A549 (cell line): ENCODE measurements at regions not wholly inside any gene's neighbourhood (a gene's known extent, or its start where the extent isn't known, plus 50 kb on each side); places are given as distances from the start of the nearest gene placed in this dataset.

Source experiments
- ATAC-seq, 2 experiments: fragments of 200-7000 bp in 1 of 2; fragments of >200 bp in 1 of 2; cut with Nextera tagmentation in 1 of 2; cut with Tn5 transposase in 1 of 2; 3 replicates each; pipeline versions ENCODE4 v1.8.0 to v1.9.1; 2018 to 2020; ENCODE audit warnings: mild to moderate bottlenecking in 1 of 2, moderate library complexity in 1 of 2
- CTCF ChIA-PET: fragments of 300-600 bp; sonication (Branson Sonifier 250); formaldehyde crosslinking; extraction: SDS; loops from one replicate; lab custom pipeline; 2021; ENCODE audit warnings: antibody characterized with exemption, inconsistent platforms; lab: Yijun Ruan, JAX
- POLR2A ChIA-PET: fragments of 350-600 bp; formaldehyde crosslinking; extraction: SDS; loops from one replicate; lab custom pipeline; 2021; ENCODE audit warnings: antibody characterized with exemption, inconsistent platforms; lab: Yijun Ruan, JAX
- DNase-seq, 2 experiments: peaks; one replicate each; pipeline versions ENCODE4 v3.0.0 to v3.0.0-alpha.2; 2011 to 2016; ENCODE audit warnings: low read depth in 1 of 2, low spot score in 1 of 2
- FAIRE-seq: peaks from 2 replicates; lab custom pipeline; 2011; peaks lifted over from hg19 to GRCh38; lab: Jason Lieb, UNC
- H3K27ac ChIP-seq, 2 experiments: fragments of >200 bp; sonication (Bioruptor Twin); formaldehyde crosslinking; 3 replicates each; pipeline ENCODE4 v1.5.1; 2016 to 2017
- H3K4me1 ChIP-seq: fragments of >200 bp; sonication (Bioruptor Twin); formaldehyde crosslinking; 3 replicates; pipeline ENCODE4 v1.6.1; 2016
- H3K4me2 ChIP-seq: fragments of >200 bp; sonication (Bioruptor Twin); formaldehyde crosslinking; 3 replicates; pipeline ENCODE4 v1.6.1; 2016
- H3K4me3 ChIP-seq: fragments of >200 bp; sonication (Bioruptor Twin); formaldehyde crosslinking; 3 replicates; pipeline ENCODE4 v1.5.1; 2016
- H3K9me3 ChIP-seq: fragments of >200 bp; sonication (Bioruptor Twin); formaldehyde crosslinking; 3 replicates; pipeline ENCODE4 v1.6.1; 2016
- ATOH8 ChIP-seq: fragments of 250-450 bp; sonication (Bioruptor Pico); IDR thresholded peaks from 2 replicates; pipeline ENCODE4 v1.5.0; 2020; ENCODE audit warnings: low read depth, mild to moderate bottlenecking, moderate library complexity
- BHLHE40 ChIP-seq: IDR thresholded peaks from 2 replicates; pipeline ENCODE4 v1.6.1; 2012; ENCODE audit warnings: low read depth, low read length, inconsistent platforms
- CBX2 ChIP-seq: fragments of 200-600 bp; sonication (generic); IDR thresholded peaks from 2 replicates; pipeline ENCODE4 v1.6.1; 2016; ENCODE audit warnings: low read depth, mild to moderate bottlenecking, borderline replicate concordance
- CBX8 ChIP-seq: fragments of 200-600 bp; sonication (generic); IDR thresholded peaks from 2 replicates; pipeline ENCODE4 v1.6.1; 2016
- CEBPB ChIP-seq, 2 experiments: fragments of >200 bp in 1 of 2; sonication (Bioruptor Twin) in 1 of 2; formaldehyde crosslinking in 1 of 2; IDR thresholded peaks; 2 replicates each; pipeline ENCODE4 v1.6.1; 2012 to 2016
- CHD2 ChIP-seq: fragments of 150-350 bp; IDR thresholded peaks from 2 replicates; pipeline ENCODE4 v1.6.1; 2014; ENCODE audit warnings: low read length; ENCODE audit not compliant: partially characterized antibody
- CTCF ChIP-seq: fragments of >200 bp; sonication (Bioruptor Twin); formaldehyde crosslinking; IDR thresholded peaks from 3 replicates; pipeline ENCODE4 v1.5.1; 2016
- E2F6 ChIP-seq: IDR thresholded peaks from 2 replicates; pipeline ENCODE4 v1.6.1; 2012; ENCODE audit warnings: low read depth, borderline replicate concordance
- EHMT2 ChIP-seq: fragments of 200-600 bp; sonication (generic); IDR thresholded peaks from 2 replicates; pipeline ENCODE4 v1.6.1; 2016; ENCODE audit warnings: antibody characterized with exemption, low read depth, mild to moderate bottlenecking, moderate library complexity
- EP300 ChIP-seq, 2 experiments: fragments of >200 bp; sonication (Bioruptor Twin); formaldehyde crosslinking; IDR thresholded peaks; 2 replicates in 1 of 2; 3 replicates in 1 of 2; pipeline ENCODE4 v1.6.1; 2016 to 2017
- HDAC2 ChIP-seq: fragments of 200-600 bp; sonication (generic); IDR thresholded peaks from 2 replicates; pipeline ENCODE4 v1.6.1; 2016
- HOXA7 ChIP-seq: fragments of 250-450 bp; sonication (Bioruptor Pico); IDR thresholded peaks from 2 replicates; pipeline ENCODE4 v1.5.0; 2020; ENCODE audit warnings: mild to moderate bottlenecking, moderate library complexity
- HOXB13 ChIP-seq: fragments of 250-450 bp; sonication (Bioruptor Pico); IDR thresholded peaks from 2 replicates; pipeline ENCODE4 v1.5.0; 2020; ENCODE audit warnings: low read depth, mild to moderate bottlenecking, moderate library complexity
- HOXB5 ChIP-seq: fragments of 250-450 bp; sonication (Bioruptor Pico); IDR thresholded peaks from 2 replicates; pipeline ENCODE4 v1.5.0; 2020; ENCODE audit warnings: mild to moderate bottlenecking, moderate library complexity
- MAFK ChIP-seq: fragments of 450-650 bp; IDR thresholded peaks from 2 replicates; pipeline ENCODE4 v1.6.1; 2014; ENCODE audit not compliant: partially characterized antibody
- NR3C1 ChIP-seq: fragments of >200 bp; sonication (Bioruptor Twin); formaldehyde crosslinking; IDR thresholded peaks from 3 replicates; pipeline ENCODE4 v1.6.1; 2017
- POLR2A ChIP-seq: IDR thresholded peaks from 2 replicates; pipeline ENCODE4 v1.6.1; 2012; ENCODE audit warnings: mild to moderate bottlenecking, low read length
- RAD21 ChIP-seq, 2 experiments: fragments of >200 bp in 1 of 2; sonication (Bioruptor Twin) in 1 of 2; formaldehyde crosslinking in 1 of 2; IDR thresholded peaks in 1 of 2; conservative IDR thresholded peaks in 1 of 2; 2 replicates in 1 of 2; 3 replicates in 1 of 2; pipeline ENCODE4 v1.6.1; 2012 to 2018; ENCODE audit warnings: inconsistent platforms in 1 of 2
- RARB ChIP-seq: fragments of 250-450 bp; sonication (Bioruptor Pico); IDR thresholded peaks from 2 replicates; pipeline ENCODE4 v1.8.0; 2021; ENCODE audit warnings: mild to moderate bottlenecking, moderate library complexity
- RCOR1 ChIP-seq: fragments of 150-350 bp; IDR thresholded peaks from 2 replicates; pipeline ENCODE4 v1.6.1; 2014; ENCODE audit warnings: antibody characterized with exemption, low read length, low read depth
- RFX5 ChIP-seq: fragments of 450-650 bp; IDR thresholded peaks from 2 replicates; pipeline ENCODE4 v1.7.1; 2014; ENCODE audit warnings: antibody characterized with exemption, mild to moderate bottlenecking, moderate library complexity
- USF2 ChIP-seq: fragments of 450-650 bp; IDR thresholded peaks from 2 replicates; pipeline ENCODE4 v1.6.1; 2014; ENCODE audit warnings: antibody characterized with exemption
- ZFP36 ChIP-seq: fragments of 450-650 bp; IDR thresholded peaks from 2 replicates; pipeline ENCODE4 v1.6.1; 2014; ENCODE audit warnings: borderline replicate concordance; ENCODE audit not compliant: partially characterized antibody
- ZNF302 ChIP-seq: fragments of 250-450 bp; sonication (Bioruptor Pico); IDR thresholded peaks from 2 replicates; pipeline ENCODE4 v1.9.0; 2021; ENCODE audit warnings: inconsistent platforms, mild to moderate bottlenecking, moderate library complexity
- WGBS: methylation state at CpG from one replicate; pipeline ENCODE4 v1.1.6; 2017; ENCODE audit errors: missing lambda C conversion rate; 5-methylcytosine and 5-hydroxymethylcytosine counted together

GRCh38 chr6:104411302-104411701, 448.4 kb downstream of the HACE1 start:
- ChIA-PET CTCF (interaction anchor here (0.7 to 0.9 kb wide), 2 partner anchors 56 kb away, joined by 3 read pairs; no protein-coding TSS in a partner anchor), POLR2A (no interaction called here)
- no peak for TF ChIP-seq NR3C1
- TF ChIP-seq MAFK = no peak
- no peak for TF ChIP-seq CTCF
- no peak for TF ChIP-seq EP300 (IDR thresholded peaks at IDR 0.05)
- no peak for TF ChIP-seq CHD2
- no peak for TF ChIP-seq ATOH8 (CRISPR knock-in tag)
- TF ChIP-seq CBX8 = no peak
- TF ChIP-seq HDAC2 = no peak
- ATAC-seq (no peak), FAIRE-seq (no peak), DNase-seq (no peak)
- no peak overlapping the region for H3K27ac ChIP-seq
- H3K4me3 ChIP-seq = no peak overlapping the region
- WGBS = 56% methylated on average over 6 of the region's 6 CpGs
- H3K4me2 ChIP-seq = no peak overlapping the region
- H3K9me3 ChIP-seq = no peaks in the 10 kb centered on the region
- H3K4me1 ChIP-seq = no peaks in the 10 kb centered on the region

GRCh38 chr6:104409913-104410312, 449.8 kb downstream of the HACE1 start:
- FAIRE-seq = no peak
- no peak overlapping the region for H3K27ac ChIP-seq
- POLR2A ChIA-PET = no interaction called here
- no peak overlapping the region for H3K4me3 ChIP-seq
- no peaks in the 10 kb centered on the region for H3K4me1 ChIP-seq
- TF ChIP-seq HOXA7 (CRISPR knock-in tag) (no peak), ZNF302 (CRISPR knock-in tag) (no peak), POLR2A (no peak), HOXB13 (CRISPR knock-in tag) (no peak), RCOR1 (no peak), RFX5 (no peak), RAD21 (conservative IDR thresholded peaks at IDR 0.05 in 1 of 2, IDR thresholded peaks at IDR 0.05 in 1 of 2) (no peak), CEBPB (IDR thresholded peaks at IDR 0.05) (no peak), HOXB5 (CRISPR knock-in tag) (no peak), EHMT2 (no peak), RARB (CRISPR knock-in tag) (no peak), USF2 (no peak), ZFP36 (no peak), BHLHE40 (no peak), CBX2 (no peak), E2F6 (no peak)
- DNase-seq = no peak
- CTCF ChIA-PET = no interaction called here
- H3K9me3 ChIP-seq = no peaks in the 10 kb centered on the region
- ATAC-seq = no peak
- no peak overlapping the region for H3K4me2 ChIP-seq
